ENCODE measurements at regions not wholly inside any gene's neighbourhood (a gene's known extent, or its start where the extent isn't known, plus 50 kb on each side); places are given as distances from the start of the nearest gene placed in this dataset.
A peak's percentile ranks its signal among the peaks of the same experiment; 100 is the strongest.
"Not testable (repeated sequence)": the region's sequence is repeated elsewhere in the genome, so short reads cannot be mapped to it uniquely, and the experiment has no call there.

GRCh38 chr20:1845163-1845523 is 50.1 kb upstream of the SIRPA start:
- DNase-seq, result no peak

- no peak for DNase-seq
Measured at GRCh38 chr20:1844325-1845162, 50.7 kb upstream of the SIRPA start.

GRCh38 chr20:1842281-1842680 is 52.9 kb upstream of the SIRPA start:
- no peak for DNase-seq

- no peak for DNase-seq
Measured at GRCh38 chr20:1841554-1842140, 53.6 kb upstream of the SIRPA start.

GRCh38 chr20:1840817-1841553 is 54.2 kb upstream of the SIRPA start:
- no peak for DNase-seq

- not testable (repeated sequence) for DNase-seq
Measured at GRCh38 chr20:1839376-1840317, 55.6 kb upstream of the SIRPA start.

GRCh38 chr20:1838556-1839279 is 56.5 kb upstream of the SIRPA start:
- peak; percentile 64 for DNase-seq

- no peak for DNase-seq
Measured at GRCh38 chr20:1835186-1836035, 59.8 kb upstream of the SIRPA start.

GRCh38 chr20:1833728-1834726 is 61.2 kb upstream of the SIRPA start:
- peak; percentile 12 for DNase-seq

GRCh38 chr20:1833216-1833615 is 62.0 kb upstream of the SIRPA start:
- DNase-seq, result no peak

- DNase-seq, result no peak
Measured at GRCh38 chr20:1832634-1833033, 62.6 kb upstream of the SIRPA start.

GRCh38 chr20:1831606-1832005 is 63.6 kb upstream of the SIRPA start:
- no peak for DNase-seq

- no peak for DNase-seq
Measured at GRCh38 chr20:1831096-1831495, 64.1 kb upstream of the SIRPA start.

GRCh38 chr20:1830240-1830639 is 65.0 kb upstream of the SIRPA start:
- no peak for DNase-seq

- DNase-seq, result no peak
Measured at GRCh38 chr20:1829531-1829930, 65.7 kb upstream of the SIRPA start.

GRCh38 chr20:1828786-1829131 is 66.4 kb upstream of the SIRPA start:
- no peak for DNase-seq

- no peak for DNase-seq
Measured at GRCh38 chr20:1827974-1828785, 67.0 kb upstream of the SIRPA start.

GRCh38 chr20:1827510-1827973 is 67.7 kb upstream of the SIRPA start:
- no peak for DNase-seq

- DNase-seq, result no peak
Measured at GRCh38 chr20:1825938-1826445, 69.2 kb upstream of the SIRPA start.

All from NCI-H2227 treated with DMSO at 0.1 percent for 48 hours (cell line).